ENCODE measurements at regions not wholly inside any gene's neighbourhood (a gene's known extent, or its start where the extent isn't known, plus 50 kb on each side); places are given as distances from the start of the nearest gene placed in this dataset.

GRCh38 chr11:92739491-92739890, 230.0 kb upstream of the MTNR1B start:
- DNase-seq (ENCODE audit: low read depth in 4 of 4, low spot score in 3 of 4), result no peak

- DNase-seq (ENCODE audit: low read depth in 4 of 4, low spot score in 3 of 4), result no peak
Measured at GRCh38 chr11:92740276-92740675, 229.2 kb upstream of the MTNR1B start.

GRCh38 chr11:92744929-92745585, 224.4 kb upstream of the MTNR1B start:
- no peak for DNase-seq (ENCODE audit: low read depth in 4 of 4, low spot score in 3 of 4)

GRCh38 chr11:92750794-92751193, 218.7 kb upstream of the MTNR1B start:
- DNase-seq (ENCODE audit: low read depth in 4 of 4, low spot score in 3 of 4), result no peak

GRCh38 chr11:92751594-92751993, 217.9 kb upstream of the MTNR1B start:
- no peak for DNase-seq (ENCODE audit: low read depth in 4 of 4, low spot score in 3 of 4)

- no peak for DNase-seq (ENCODE audit: low read depth in 4 of 4, low spot score in 3 of 4)
Measured at GRCh38 chr11:92752122-92752521, 217.3 kb upstream of the MTNR1B start.

- no peak for DNase-seq (ENCODE audit: low read depth in 4 of 4, low spot score in 3 of 4)
Measured at GRCh38 chr11:92753161-92753560, 216.3 kb upstream of the MTNR1B start.

- DNase-seq (ENCODE audit: low read depth in 4 of 4, low spot score in 3 of 4), result no peak
Measured at GRCh38 chr11:92758241-92758780, 211.1 kb upstream of the MTNR1B start.

GRCh38 chr11:92759571-92760214, 209.8 kb upstream of the MTNR1B start:
- no peak for DNase-seq (ENCODE audit: low read depth in 4 of 4, low spot score in 3 of 4)

- DNase-seq (ENCODE audit: low read depth in 4 of 4, low spot score in 3 of 4), result no peak
Measured at GRCh38 chr11:92762121-92762540, 207.3 kb upstream of the MTNR1B start.

GRCh38 chr11:92763336-92763735, 206.1 kb upstream of the MTNR1B start:
- DNase-seq (ENCODE audit: low read depth in 4 of 4, low spot score in 3 of 4), result no peak

- DNase-seq (ENCODE audit: low read depth in 4 of 4, low spot score in 3 of 4), result no peak
Measured at GRCh38 chr11:92764128-92764527, 205.3 kb upstream of the MTNR1B start.

- no peak for DNase-seq (ENCODE audit: low read depth in 4 of 4, low spot score in 3 of 4)
Measured at GRCh38 chr11:92765082-92765840, 204.2 kb upstream of the MTNR1B start.

- DNase-seq (ENCODE audit: low read depth in 4 of 4, low spot score in 3 of 4), result peak in 3 of 4 donors; percentile 59 to 77 (median 65)
Measured at GRCh38 chr11:92765965-92766371, 203.5 kb upstream of the MTNR1B start.

- no peak for DNase-seq (ENCODE audit: low read depth in 4 of 4, low spot score in 3 of 4)
Measured at GRCh38 chr11:92766698-92767097, 202.8 kb upstream of the MTNR1B start.

- DNase-seq (ENCODE audit: low read depth in 4 of 4, low spot score in 3 of 4), result no peak
Measured at GRCh38 chr11:92767416-92767815, 202.0 kb upstream of the MTNR1B start.

- no peak for DNase-seq (ENCODE audit: low read depth in 4 of 4, low spot score in 3 of 4)
Measured at GRCh38 chr11:92768121-92768840, 201.2 kb upstream of the MTNR1B start.

GRCh38 chr11:92769112-92769511, 200.3 kb upstream of the MTNR1B start:
- DNase-seq (ENCODE audit: low read depth in 4 of 4, low spot score in 3 of 4), result peak in 1 of 4 donors; percentile 22

- DNase-seq (ENCODE audit: low read depth in 4 of 4, low spot score in 3 of 4), result no peak
Measured at GRCh38 chr11:92770419-92770818, 199.0 kb upstream of the MTNR1B start.

- no peak for DNase-seq (ENCODE audit: low read depth in 4 of 4, low spot score in 3 of 4)
Measured at GRCh38 chr11:92770981-92771380, 198.5 kb upstream of the MTNR1B start.

- DNase-seq (ENCODE audit: low read depth in 4 of 4, low spot score in 3 of 4), result no peak
Measured at GRCh38 chr11:92771701-92772100, 197.8 kb upstream of the MTNR1B start.
